ENCODE measurements at regions not wholly inside any gene's neighbourhood (a gene's known extent, or its start where the extent isn't known, plus 50 kb on each side); places are given as distances from the start of the nearest gene placed in this dataset.

DNA sequence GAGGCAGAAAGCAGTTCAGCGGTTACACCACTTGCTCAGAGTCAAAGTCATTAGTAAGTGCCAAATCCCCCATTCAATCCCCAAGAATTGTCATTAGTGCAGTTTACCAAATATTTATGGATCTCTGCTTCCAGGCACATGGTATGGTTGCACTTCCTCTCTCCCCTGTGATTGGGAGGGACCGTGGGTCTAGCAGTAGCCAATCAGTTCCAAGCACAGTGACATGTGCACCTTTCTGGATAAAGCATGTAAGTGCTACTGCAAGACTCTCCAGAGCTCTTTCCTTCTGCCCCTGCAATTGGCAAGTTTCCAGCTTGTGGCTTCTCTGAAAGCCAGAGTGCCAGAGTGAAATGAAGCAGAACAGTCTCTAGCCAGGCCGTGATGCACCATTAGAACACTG is 85.3 kb upstream of the FLRT2 start:
- in situ Hi-C loops (cut with MboI; ENCODE audit: low pct_unique_long_range_greater_than_20kb, low sequenced_read_pairs, unreplicated experiment), result no loop called here
- TF ChIP-seq, protein P1, sequence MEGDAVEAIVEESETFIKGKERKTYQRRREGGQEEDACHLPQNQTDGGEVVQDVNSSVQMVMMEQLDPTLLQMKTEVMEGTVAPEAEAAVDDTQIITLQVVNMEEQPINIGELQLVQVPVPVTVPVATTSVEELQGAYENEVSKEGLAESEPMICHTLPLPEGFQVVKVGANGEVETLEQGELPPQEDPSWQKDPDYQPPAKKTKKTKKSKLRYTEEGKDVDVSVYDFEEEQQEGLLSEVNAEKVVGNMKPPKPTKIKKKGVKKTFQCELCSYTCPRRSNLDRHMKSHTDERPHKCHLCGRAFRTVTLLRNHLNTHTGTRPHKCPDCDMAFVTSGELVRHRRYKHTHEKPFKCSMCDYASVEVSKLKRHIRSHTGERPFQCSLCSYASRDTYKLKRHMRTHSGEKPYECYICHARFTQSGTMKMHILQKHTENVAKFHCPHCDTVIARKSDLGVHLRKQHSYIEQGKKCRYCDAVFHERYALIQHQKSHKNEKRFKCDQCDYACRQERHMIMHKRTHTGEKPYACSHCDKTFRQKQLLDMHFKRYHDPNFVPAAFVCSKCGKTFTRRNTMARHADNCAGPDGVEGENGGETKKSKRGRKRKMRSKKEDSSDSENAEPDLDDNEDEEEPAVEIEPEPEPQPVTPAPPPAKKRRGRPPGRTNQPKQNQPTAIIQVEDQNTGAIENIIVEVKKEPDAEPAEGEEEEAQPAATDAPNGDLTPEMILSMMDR (IDR thresholded peaks at IDR 0.05; ENCODE audit: extremely low read depth, insufficient read depth, missing control alignments), result no peak
- DNase-seq (ENCODE audit: low spot score), result no peak

DNA sequence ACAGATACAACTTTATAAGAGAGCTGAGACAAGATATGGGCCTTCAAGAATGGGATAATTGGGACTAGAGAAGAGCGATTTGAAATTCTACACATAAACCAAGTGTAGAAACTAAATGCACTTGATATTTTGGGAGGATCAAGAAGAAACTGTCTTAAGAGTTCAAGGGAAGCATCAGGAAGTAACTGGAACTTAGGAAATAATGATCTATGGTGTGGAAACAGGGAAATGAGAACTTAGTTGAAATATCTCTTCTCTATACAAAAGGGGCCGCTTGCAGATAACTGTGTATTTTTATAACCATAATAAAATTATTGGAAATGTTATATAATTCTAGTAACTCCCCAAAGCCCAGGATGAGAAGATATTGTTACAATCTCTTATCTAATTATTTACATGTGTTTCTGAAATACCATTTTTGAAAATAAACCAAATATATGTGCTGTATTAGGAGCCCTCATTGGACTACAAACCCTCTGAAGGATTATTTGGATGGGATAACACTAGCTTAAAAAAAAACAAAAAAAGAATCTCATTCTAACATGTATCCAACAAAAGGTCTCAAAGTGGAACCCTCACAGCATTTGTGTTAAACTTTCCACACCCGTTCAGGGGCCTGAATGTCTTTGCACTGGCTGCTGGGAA is 84.7 kb upstream of the FLRT2 start:
- in situ Hi-C loops (cut with MboI; ENCODE audit: low pct_unique_long_range_greater_than_20kb, low sequenced_read_pairs, unreplicated experiment), result no loop called here
- TF ChIP-seq, protein P1 (IDR thresholded peaks at IDR 0.05; ENCODE audit: extremely low read depth, insufficient read depth, missing control alignments), result no peak
- no peak for DNase-seq (ENCODE audit: low spot score)

DNA sequence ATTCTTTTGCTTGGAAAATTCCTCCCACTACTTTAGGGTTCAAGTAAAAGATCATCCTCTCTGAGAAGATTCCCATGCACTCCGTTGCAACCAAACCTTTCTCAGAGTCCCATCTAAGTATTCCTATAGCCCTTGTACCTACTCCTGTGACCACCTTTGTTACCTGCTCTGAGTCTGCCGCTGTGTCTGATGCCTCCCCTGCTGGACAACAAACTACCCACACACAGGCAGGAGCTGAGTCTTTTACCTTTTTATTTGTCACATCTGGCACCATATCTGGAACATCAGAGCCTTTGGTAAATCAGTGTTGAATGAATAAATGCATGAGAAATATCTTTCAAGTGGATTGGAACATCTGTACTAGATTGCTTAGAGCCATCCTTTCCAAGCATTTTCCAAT is 82.1 kb upstream of the FLRT2 start:
- TF ChIP-seq, protein P1 (IDR thresholded peaks at IDR 0.05; ENCODE audit: extremely low read depth, insufficient read depth, missing control alignments), result no peak
- in situ Hi-C loops (cut with MboI; ENCODE audit: low pct_unique_long_range_greater_than_20kb, low sequenced_read_pairs, unreplicated experiment), result no loop called here
- DNase-seq (ENCODE audit: low spot score), result no peak

DNA sequence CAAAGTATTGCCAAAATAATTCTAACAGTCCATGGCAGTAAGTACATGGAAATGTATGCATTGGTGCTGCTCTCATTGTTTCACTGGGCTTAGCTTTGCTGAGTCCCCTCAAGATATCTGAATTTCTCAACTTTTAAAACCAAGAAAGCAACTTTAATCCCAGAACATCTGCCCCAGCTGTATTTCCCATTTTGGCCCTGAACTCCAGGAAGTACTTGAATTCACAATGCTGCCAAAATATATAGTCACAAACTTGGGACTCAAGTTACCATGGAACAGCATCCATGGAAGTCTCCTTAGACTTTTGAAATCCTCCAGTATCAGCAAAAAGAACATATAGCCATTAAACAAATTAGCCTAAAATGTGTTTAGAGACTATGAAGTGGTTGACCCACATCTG is 78.5 kb upstream of the FLRT2 start:
- no peak for DNase-seq (ENCODE audit: low spot score)
- TF ChIP-seq, protein P1 (IDR thresholded peaks at IDR 0.05; ENCODE audit: extremely low read depth, insufficient read depth, missing control alignments), result no peak
- in situ Hi-C loops (cut with MboI; ENCODE audit: low pct_unique_long_range_greater_than_20kb, low sequenced_read_pairs, unreplicated experiment), result no loop called here

DNA sequence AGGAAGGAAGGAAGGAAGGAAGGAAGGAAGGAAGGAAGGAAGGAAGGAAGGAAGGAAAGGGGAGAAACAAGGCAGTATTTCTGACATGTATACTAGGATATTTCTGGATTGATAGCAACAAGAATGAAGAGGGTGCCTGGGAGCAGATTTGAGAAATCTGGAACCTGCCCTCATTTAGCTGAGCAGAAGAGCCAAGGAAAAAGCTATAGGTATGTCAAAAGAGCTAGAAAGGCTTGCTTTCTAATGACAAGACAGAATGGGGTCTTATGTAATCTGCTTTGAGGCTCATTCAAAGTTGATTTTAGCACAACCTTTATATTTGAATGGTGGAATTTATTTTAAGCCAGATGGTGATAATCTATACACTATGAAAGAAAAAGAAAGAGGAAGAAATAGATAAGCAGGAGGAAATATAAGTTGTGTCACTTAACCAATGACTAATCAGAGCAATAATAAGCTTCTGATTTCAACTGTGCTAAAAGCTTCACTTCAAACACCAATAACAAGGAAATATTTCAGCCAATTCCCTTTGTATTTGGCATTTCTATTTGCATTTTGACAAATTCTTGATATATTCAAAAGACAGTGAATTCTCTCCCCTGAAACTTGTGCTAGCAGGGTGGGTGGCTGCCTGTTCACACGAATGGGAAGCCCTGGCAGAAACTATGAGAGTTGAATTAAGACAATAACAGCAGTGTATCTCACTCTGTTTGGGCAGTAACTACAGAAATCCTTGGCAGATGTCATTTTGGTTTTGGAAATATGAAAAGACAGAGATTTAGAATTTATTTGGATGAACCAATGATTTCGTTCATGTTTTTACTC is 76.3 kb upstream of the FLRT2 start:
- DNase-seq (ENCODE audit: low spot score), result no peak
- TF ChIP-seq, protein P1 (IDR thresholded peaks at IDR 0.05; ENCODE audit: extremely low read depth, insufficient read depth, missing control alignments), result no peak
- in situ Hi-C loops (cut with MboI; ENCODE audit: low pct_unique_long_range_greater_than_20kb, low sequenced_read_pairs, unreplicated experiment), result no loop called here

DNA sequence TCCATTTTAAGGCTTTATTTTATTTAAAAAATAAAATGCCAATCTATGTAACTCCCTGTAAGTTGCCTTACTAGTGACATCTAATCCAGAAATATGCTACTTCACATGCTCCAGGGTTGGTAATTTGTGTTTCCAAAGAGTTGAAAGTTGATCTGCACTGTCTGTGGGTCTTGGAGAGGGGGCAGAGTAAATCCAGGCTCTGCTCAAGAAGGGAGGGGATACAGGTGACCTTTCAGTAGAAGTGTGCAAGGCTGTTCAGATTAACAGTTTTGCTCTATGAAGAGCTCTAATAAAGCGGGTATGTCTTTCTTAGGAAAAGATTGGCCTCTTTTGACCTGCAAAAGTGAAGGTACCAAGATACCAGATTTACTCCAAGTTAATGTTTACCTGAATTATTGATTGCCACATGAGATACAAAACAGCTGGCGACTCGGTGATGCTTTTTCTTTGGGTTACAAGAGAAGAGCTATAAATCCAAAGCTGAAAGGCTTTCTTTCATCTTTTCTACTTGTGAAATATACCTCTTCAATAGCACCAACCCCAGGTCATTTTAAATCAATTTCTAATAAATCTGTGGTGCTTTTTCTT is 75.6 kb upstream of the FLRT2 start:
- in situ Hi-C loops (cut with MboI; ENCODE audit: low pct_unique_long_range_greater_than_20kb, low sequenced_read_pairs, unreplicated experiment), result no loop called here
- TF ChIP-seq, protein P1 (IDR thresholded peaks at IDR 0.05; ENCODE audit: extremely low read depth, insufficient read depth, missing control alignments), result no peak
- DNase-seq (ENCODE audit: low spot score), result no peak
